SH-SY5Y (cell line): ENCODE measurements at regions not wholly inside any gene's neighbourhood (a gene's known extent, or its start where the extent isn't known, plus 50 kb on each side); places are given as distances from the start of the nearest gene placed in this dataset.

Experiments used
- GATA2 ChIP-seq: IDR thresholded peaks from 2 replicates; pipeline ENCODE4 v1.6.1; 2011; ENCODE audit warnings: mild to moderate bottlenecking, low read depth, low read length
- GATA3 ChIP-seq: IDR thresholded peaks from 2 replicates; pipeline ENCODE4 v1.6.1; 2011; ENCODE audit warnings: low read depth, mild to moderate bottlenecking, low read length, moderate library complexity

DNA sequence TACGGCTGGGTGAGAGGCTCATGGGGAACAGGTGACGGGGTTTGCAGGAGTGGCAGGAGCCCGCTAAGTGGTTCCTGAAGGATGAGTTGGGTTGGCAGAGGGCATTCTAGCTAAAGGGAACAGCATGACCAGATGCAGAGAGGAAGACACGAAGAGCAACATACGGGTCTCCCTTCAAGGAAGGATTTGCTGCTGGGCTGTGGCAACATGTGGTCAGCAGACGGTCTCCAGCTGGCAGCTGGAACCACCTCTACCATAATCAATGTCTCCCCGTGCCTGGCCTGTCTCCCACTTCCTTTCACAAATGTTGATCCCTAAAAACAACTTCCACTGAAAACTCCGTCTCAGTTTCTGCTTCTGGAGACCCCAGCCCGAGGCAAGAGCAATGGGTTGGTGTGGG, 80.6 kb upstream of the SULF2 start:
- TF ChIP-seq GATA3, result no peak
- TF ChIP-seq GATA2, result no peak

GRCh38 chr20:47865451-47865850, 80.2 kb upstream of the SULF2 start:
- TF ChIP-seq GATA2, result no peak

- TF ChIP-seq GATA3 (no peak), GATA2 (no peak)
Measured at GRCh38 chr20:47863981-47864380, 78.7 kb upstream of the SULF2 start.

- no peak for TF ChIP-seq GATA2
Measured at GRCh38 chr20:47863315-47863965, 78.2 kb upstream of the SULF2 start.

- TF ChIP-seq GATA3, result no peak
- no peak for TF ChIP-seq GATA2
Measured at GRCh38 chr20:47862574-47863240, 77.4 kb upstream of the SULF2 start.

DNA sequence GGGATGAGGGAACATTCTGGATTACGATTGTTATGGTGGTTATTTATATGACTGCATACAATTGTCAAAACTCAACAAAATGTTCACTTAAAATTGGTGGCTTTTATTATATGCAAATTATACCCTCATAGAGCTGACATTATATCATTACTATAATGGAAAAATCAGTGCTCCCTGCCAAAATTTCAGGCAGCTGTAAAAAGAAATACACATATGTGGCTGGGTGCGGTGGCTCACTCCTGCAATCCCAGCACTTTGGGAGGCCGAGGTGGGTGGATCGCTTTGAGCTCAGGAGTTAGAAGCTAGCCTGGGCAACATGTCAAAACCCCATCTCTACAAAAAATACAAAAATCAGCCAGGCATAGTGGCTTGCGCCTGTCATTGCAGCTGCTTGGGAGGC, 75.8 kb upstream of the SULF2 start:
- TF ChIP-seq GATA2 (no peak), GATA3 (no peak)

GRCh38 chr20:47860049-47860830, 75.0 kb upstream of the SULF2 start:
- TF ChIP-seq GATA3 (no peak), GATA2 (no peak)

- TF ChIP-seq GATA2, result no peak
- TF ChIP-seq GATA3, result no peak
Measured at GRCh38 chr20:47859278-47859677, 74.0 kb upstream of the SULF2 start.

- TF ChIP-seq GATA2, result no peak
- no peak for TF ChIP-seq GATA3
Measured at GRCh38 chr20:47857569-47858464, 72.5 kb upstream of the SULF2 start.

GRCh38 chr20:47857187-47857568, 71.9 kb upstream of the SULF2 start:
- TF ChIP-seq GATA3, result no peak
- TF ChIP-seq GATA2, result no peak

DNA sequence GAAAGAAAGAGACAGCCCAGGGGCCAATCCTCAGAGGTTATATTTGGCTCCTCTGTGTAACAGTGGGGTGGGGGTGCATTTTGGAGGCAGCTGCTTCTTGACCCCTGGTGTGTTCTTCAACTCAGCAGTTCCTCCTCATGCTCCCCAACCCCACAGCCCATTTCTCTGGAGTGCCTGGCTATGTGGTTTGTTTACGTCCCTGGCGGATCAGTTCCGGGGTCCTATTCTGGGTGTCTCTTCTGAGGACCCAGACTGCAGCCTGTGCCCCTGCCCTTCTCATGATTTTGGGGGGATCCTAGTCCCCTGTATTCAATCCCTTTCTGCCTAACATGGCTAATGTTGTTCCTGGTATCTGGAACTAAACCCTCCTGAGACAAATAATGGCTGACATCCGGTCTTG, 70.5 kb upstream of the SULF2 start:
- TF ChIP-seq GATA2 (no peak), GATA3 (no peak)

- no peak for TF ChIP-seq GATA3
Measured at GRCh38 chr20:47854687-47855212, 69.5 kb upstream of the SULF2 start.

DNA sequence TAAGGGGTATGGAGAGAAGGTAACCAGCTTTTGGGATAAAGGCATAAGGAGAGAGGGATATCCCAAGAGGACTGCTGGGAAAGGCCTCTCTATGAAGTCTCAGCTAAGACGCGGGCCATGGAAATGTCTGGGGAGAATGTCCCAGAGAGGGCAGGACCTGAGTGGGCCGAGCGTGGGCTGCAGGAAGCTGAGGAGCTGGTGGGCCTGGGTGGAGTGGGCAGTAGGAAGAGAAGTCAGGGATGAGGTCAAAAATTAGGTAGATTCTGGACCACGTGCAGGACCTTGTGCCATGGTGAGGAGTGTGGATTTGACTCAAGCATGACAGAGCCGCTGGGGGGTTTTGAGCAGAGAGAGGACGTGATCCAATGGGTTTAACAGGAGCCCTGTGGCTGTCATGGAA, 66.5 kb upstream of the SULF2 start:
- no peak for TF ChIP-seq GATA3
- no peak for TF ChIP-seq GATA2

DNA sequence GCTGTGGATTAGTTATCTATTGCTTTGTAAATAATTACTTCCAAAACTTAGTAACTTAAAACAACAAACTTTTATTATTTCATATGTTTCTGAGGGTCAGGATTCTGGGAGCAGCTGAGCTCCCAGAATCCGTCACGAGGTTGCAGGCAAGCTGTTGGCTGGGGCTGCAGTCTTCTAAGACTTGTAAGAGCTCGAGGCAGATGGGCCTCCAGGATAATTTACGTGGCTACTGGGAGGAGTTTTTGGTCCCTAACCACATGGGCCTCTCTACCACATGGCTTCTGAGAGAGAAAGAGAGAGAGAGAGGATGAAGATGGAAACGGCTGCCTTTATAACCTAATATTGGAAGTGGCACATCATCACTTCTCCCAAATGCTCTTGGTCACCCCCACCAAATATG, 64.9 kb upstream of the SULF2 start:
- TF ChIP-seq GATA3, result no peak
- no peak for TF ChIP-seq GATA2
